ENCODE measurements at regions not wholly inside any gene's neighbourhood (a gene's known extent, or its start where the extent isn't known, plus 50 kb on each side); places are given as distances from the start of the nearest gene placed in this dataset.

DNA sequence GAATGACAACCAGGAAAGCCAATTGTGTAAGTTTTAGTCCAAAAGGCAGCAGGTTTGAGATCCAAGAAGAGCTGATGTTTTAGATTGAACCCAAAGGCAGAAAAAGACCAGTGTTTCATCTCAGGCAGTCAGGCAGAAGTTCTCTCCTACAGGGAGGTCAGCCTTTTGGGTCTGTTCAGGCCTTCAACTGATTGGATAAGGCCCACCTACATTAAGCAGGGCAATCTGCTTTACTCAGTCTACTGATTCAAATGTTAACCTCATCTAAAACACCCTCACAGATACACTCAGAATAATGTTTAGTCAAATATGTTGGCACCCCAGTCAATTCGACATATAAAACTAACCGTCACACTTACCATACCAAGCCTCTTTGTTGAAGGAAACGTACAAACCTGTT lies 134.2 kb upstream of the NEIL3 start:
- Histone ChIP-seq H3K27me3 (replicated peaks in 2 of 5; ENCODE audit: control insufficient read depth in 4 of 5, insufficient read depth in 5 of 5, low read length in 4 of 5) (no peaks in the 10 kb centered on the region), H3K4me1 (ENCODE audit: control extremely low read depth in 1 of 4, control insufficient read depth in 4 of 4, insufficient read depth in 4 of 4, low read length in 3 of 4) (no peaks in the 10 kb centered on the region), H3K36me3 (ENCODE audit: control insufficient read depth in 4 of 4, insufficient read depth in 4 of 4, low read length in 3 of 4) (no peaks in the 10 kb centered on the region), H3K4me3 (ENCODE audit: control insufficient read depth in 1 of 7, extremely low read depth in 1 of 7, insufficient read depth in 4 of 7, low read depth in 2 of 7, low read length in 6 of 7) (no peak overlapping the region), H3K27ac (ENCODE audit: insufficient read depth in 1 of 2, low read depth in 1 of 2, low read length in 2 of 2, poor library complexity in 1 of 2, severe bottlenecking in 2 of 2) (no peak overlapping the region), H3K9me3 (ENCODE audit: control extremely low read depth in 1 of 5, control insufficient read depth in 4 of 5, insufficient read depth in 2 of 5, low read depth in 1 of 5, low read length in 4 of 5) (peaks cover 0 to 3% (median 0%) of the 10 kb centered on the region in 5 experiments)
- WGBS (ENCODE audit: insufficient coverage) = no CpG with 5 or more reads among the region's 3 CpGs
- ChIA-PET CTCF (no interaction called here), POLR2A (no interaction called here)
- no peak for DNase-seq

- no peaks in the 10 kb centered on the region for H3K27me3 ChIP-seq (replicated peaks in 2 of 5; ENCODE audit: control insufficient read depth in 4 of 5, insufficient read depth in 5 of 5, low read length in 4 of 5)
- H3K36me3 ChIP-seq (ENCODE audit: control insufficient read depth in 4 of 4, insufficient read depth in 4 of 4, low read length in 3 of 4) = no peaks in the 10 kb centered on the region
- ChIA-PET CTCF (no interaction called here), POLR2A (no interaction called here)
- no peaks in the 10 kb centered on the region for H3K4me1 ChIP-seq (ENCODE audit: control extremely low read depth in 1 of 4, control insufficient read depth in 4 of 4, insufficient read depth in 4 of 4, low read length in 3 of 4)
- no peak overlapping the region for H3K27ac ChIP-seq (ENCODE audit: insufficient read depth in 1 of 2, low read depth in 1 of 2, low read length in 2 of 2, poor library complexity in 1 of 2, severe bottlenecking in 2 of 2)
- no peak overlapping the region for H3K4me3 ChIP-seq (ENCODE audit: control insufficient read depth in 1 of 7, extremely low read depth in 1 of 7, insufficient read depth in 4 of 7, low read depth in 2 of 7, low read length in 6 of 7)
- 100% methylated on average over 1 of the region's 1 CpG for WGBS (ENCODE audit: insufficient coverage)
- no peak for DNase-seq
- no peaks in the 10 kb centered on the region for H3K9me3 ChIP-seq (ENCODE audit: control extremely low read depth in 1 of 5, control insufficient read depth in 4 of 5, insufficient read depth in 2 of 5, low read depth in 1 of 5, low read length in 4 of 5)
Measured at GRCh38 chr4:177177541-177178081, 132.1 kb upstream of the NEIL3 start.

DNA sequence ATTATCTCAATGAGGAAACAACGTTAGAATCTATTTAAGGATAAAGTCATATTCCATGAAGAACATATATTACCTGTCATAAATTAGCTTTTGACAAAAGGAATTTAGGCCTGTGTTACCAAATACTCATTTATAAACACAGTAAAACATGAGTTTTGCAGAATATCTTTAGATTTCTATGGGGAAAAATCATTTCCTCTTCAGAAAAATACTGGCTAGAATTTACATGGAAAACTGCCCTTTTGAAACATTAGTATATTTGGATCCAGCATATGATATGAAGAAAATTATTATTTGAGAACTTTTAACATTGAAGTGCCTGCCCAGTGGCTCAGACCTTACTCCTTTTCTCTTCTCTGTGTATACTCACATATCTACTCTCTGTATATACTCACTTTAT lies 131.4 kb upstream of the NEIL3 start:
- no peak overlapping the region for H3K27ac ChIP-seq (ENCODE audit: insufficient read depth in 1 of 2, low read depth in 1 of 2, low read length in 2 of 2, poor library complexity in 1 of 2, severe bottlenecking in 2 of 2)
- no CpG with 5 or more reads among the region's 1 CpG for WGBS (ENCODE audit: insufficient coverage)
- DNase-seq = no peak
- H3K36me3 ChIP-seq (ENCODE audit: control insufficient read depth in 4 of 4, insufficient read depth in 4 of 4, low read length in 3 of 4) = no peaks in the 10 kb centered on the region
- H3K9me3 ChIP-seq (ENCODE audit: control extremely low read depth in 1 of 5, control insufficient read depth in 4 of 5, insufficient read depth in 2 of 5, low read depth in 1 of 5, low read length in 4 of 5) = no peaks in the 10 kb centered on the region
- H3K4me1 ChIP-seq (ENCODE audit: control extremely low read depth in 1 of 4, control insufficient read depth in 4 of 4, insufficient read depth in 4 of 4, low read length in 3 of 4) = no peaks in the 10 kb centered on the region
- CTCF ChIA-PET = no interaction called here
- POLR2A ChIA-PET = no interaction called here
- no peaks in the 10 kb centered on the region for H3K27me3 ChIP-seq (replicated peaks in 2 of 5; ENCODE audit: control insufficient read depth in 4 of 5, insufficient read depth in 5 of 5, low read length in 4 of 5)
- H3K4me3 ChIP-seq (ENCODE audit: control insufficient read depth in 1 of 7, extremely low read depth in 1 of 7, insufficient read depth in 4 of 7, low read depth in 2 of 7, low read length in 6 of 7) = no peak overlapping the region

GRCh38 chr4:177182166-177182565 lies 127.5 kb upstream of the NEIL3 start:
- no peaks in the 10 kb centered on the region for H3K4me1 ChIP-seq (ENCODE audit: control extremely low read depth in 1 of 4, control insufficient read depth in 4 of 4, insufficient read depth in 4 of 4, low read length in 3 of 4)
- H3K27me3 ChIP-seq (replicated peaks in 2 of 5; ENCODE audit: control insufficient read depth in 4 of 5, insufficient read depth in 5 of 5, low read length in 4 of 5) = no peaks in the 10 kb centered on the region
- no peak overlapping the region for H3K27ac ChIP-seq (ENCODE audit: insufficient read depth in 1 of 2, low read depth in 1 of 2, low read length in 2 of 2, poor library complexity in 1 of 2, severe bottlenecking in 2 of 2)
- DNase-seq = no peak
- ChIA-PET CTCF (no interaction called here), POLR2A (interaction anchor here (0.6 kb wide), 1 partner anchor 36 kb away, joined by 4 read pairs; no protein-coding TSS in a partner anchor)
- 89% methylated on average over 3 of the region's 4 CpGs for WGBS (ENCODE audit: insufficient coverage)
- no peaks in the 10 kb centered on the region for H3K9me3 ChIP-seq (ENCODE audit: control extremely low read depth in 1 of 5, control insufficient read depth in 4 of 5, insufficient read depth in 2 of 5, low read depth in 1 of 5, low read length in 4 of 5)
- H3K4me3 ChIP-seq (ENCODE audit: control insufficient read depth in 1 of 7, extremely low read depth in 1 of 7, insufficient read depth in 4 of 7, low read depth in 2 of 7, low read length in 6 of 7) = no peak overlapping the region
- H3K36me3 ChIP-seq (ENCODE audit: control insufficient read depth in 4 of 4, insufficient read depth in 4 of 4, low read length in 3 of 4) = no peaks in the 10 kb centered on the region

GRCh38 chr4:177182728-177183127 lies 126.9 kb upstream of the NEIL3 start:
- no peaks in the 10 kb centered on the region for H3K36me3 ChIP-seq (ENCODE audit: control insufficient read depth in 4 of 4, insufficient read depth in 4 of 4, low read length in 3 of 4)
- CTCF ChIA-PET = no interaction called here
- WGBS (ENCODE audit: insufficient coverage) = 100% methylated on average over 1 of the region's 1 CpG

DNA sequence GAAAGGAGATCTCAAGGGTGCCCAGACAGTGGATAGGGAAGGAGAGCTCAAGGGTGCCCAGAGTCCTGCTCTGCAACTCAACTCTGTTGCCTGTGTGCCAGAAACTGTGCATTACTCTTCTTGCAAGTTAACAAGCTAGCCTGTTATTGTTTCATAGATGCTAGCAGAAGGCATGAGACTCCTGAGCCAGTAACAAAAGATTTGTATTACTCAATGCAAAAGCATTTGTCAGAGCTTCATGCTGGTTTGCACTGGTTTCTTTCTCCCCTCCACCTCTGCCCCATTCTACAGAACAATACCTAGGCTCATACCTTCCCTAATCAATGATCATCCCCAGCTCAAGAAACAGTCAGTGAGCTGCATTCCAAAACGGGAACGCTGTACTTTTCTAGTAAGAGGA lies 124.5 kb upstream of the NEIL3 start:
- H3K27ac ChIP-seq (ENCODE audit: insufficient read depth in 1 of 2, low read depth in 1 of 2, low read length in 2 of 2, poor library complexity in 1 of 2, severe bottlenecking in 2 of 2) = no peak overlapping the region
- no peak overlapping the region for H3K4me3 ChIP-seq (ENCODE audit: control insufficient read depth in 1 of 7, extremely low read depth in 1 of 7, insufficient read depth in 4 of 7, low read depth in 2 of 7, low read length in 6 of 7)
- WGBS (ENCODE audit: insufficient coverage) = no CpG with 5 or more reads among the region's 2 CpGs
- CTCF ChIA-PET = no interaction called here
- DNase-seq = no peak
- no peaks in the 10 kb centered on the region for H3K9me3 ChIP-seq (ENCODE audit: control extremely low read depth in 1 of 5, control insufficient read depth in 4 of 5, insufficient read depth in 2 of 5, low read depth in 1 of 5, low read length in 4 of 5)
- H3K36me3 ChIP-seq (ENCODE audit: control insufficient read depth in 4 of 4, insufficient read depth in 4 of 4, low read length in 3 of 4) = no peaks in the 10 kb centered on the region
- H3K27me3 ChIP-seq (replicated peaks in 2 of 5; ENCODE audit: control insufficient read depth in 4 of 5, insufficient read depth in 5 of 5, low read length in 4 of 5) = no peaks in the 10 kb centered on the region
- POLR2A ChIA-PET = no interaction called here
- no peaks in the 10 kb centered on the region for H3K4me1 ChIP-seq (ENCODE audit: control extremely low read depth in 1 of 4, control insufficient read depth in 4 of 4, insufficient read depth in 4 of 4, low read length in 3 of 4)

More at GRCh38 chr4:177182728-177183127, 126.9 kb upstream of the NEIL3 start:
- POLR2A ChIA-PET = no interaction called here
- DNase-seq = no peak
- no peaks in the 10 kb centered on the region for H3K27me3 ChIP-seq (replicated peaks in 2 of 5; ENCODE audit: control insufficient read depth in 4 of 5, insufficient read depth in 5 of 5, low read length in 4 of 5)
- H3K9me3 ChIP-seq (ENCODE audit: control extremely low read depth in 1 of 5, control insufficient read depth in 4 of 5, insufficient read depth in 2 of 5, low read depth in 1 of 5, low read length in 4 of 5) = no peaks in the 10 kb centered on the region
- H3K27ac ChIP-seq (ENCODE audit: insufficient read depth in 1 of 2, low read depth in 1 of 2, low read length in 2 of 2, poor library complexity in 1 of 2, severe bottlenecking in 2 of 2) = no peak overlapping the region
- H3K4me1 ChIP-seq (ENCODE audit: control extremely low read depth in 1 of 4, control insufficient read depth in 4 of 4, insufficient read depth in 4 of 4, low read length in 3 of 4) = no peaks in the 10 kb centered on the region
- no peak overlapping the region for H3K4me3 ChIP-seq (ENCODE audit: control insufficient read depth in 1 of 7, extremely low read depth in 1 of 7, insufficient read depth in 4 of 7, low read depth in 2 of 7, low read length in 6 of 7)

DNA sequence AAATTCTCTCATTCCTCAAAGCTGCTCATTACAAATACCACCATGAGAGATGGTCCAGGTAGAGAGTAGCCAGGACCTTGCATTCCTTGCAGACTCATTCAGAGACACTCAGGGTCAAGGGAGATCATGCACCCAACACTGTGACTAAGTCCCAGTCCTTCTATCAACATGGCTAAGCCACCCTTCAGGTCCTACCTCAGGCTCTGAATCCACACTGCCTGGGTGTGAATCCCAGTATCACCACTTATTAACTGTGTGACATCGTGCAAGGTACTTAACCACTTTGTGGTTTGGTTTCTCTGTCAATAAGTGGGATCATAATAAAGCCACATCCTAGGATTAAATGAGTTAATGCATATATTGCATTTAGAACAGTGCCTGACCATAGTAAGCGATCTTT lies 124.1 kb upstream of the NEIL3 start:
- POLR2A ChIA-PET = no interaction called here
- Histone ChIP-seq H3K4me3 (ENCODE audit: control insufficient read depth in 1 of 7, extremely low read depth in 1 of 7, insufficient read depth in 4 of 7, low read depth in 2 of 7, low read length in 6 of 7) (no peak overlapping the region), H3K36me3 (ENCODE audit: control insufficient read depth in 4 of 4, insufficient read depth in 4 of 4, low read length in 3 of 4) (no peaks in the 10 kb centered on the region), H3K27me3 (replicated peaks in 2 of 5; ENCODE audit: control insufficient read depth in 4 of 5, insufficient read depth in 5 of 5, low read length in 4 of 5) (no peaks in the 10 kb centered on the region), H3K4me1 (ENCODE audit: control extremely low read depth in 1 of 4, control insufficient read depth in 4 of 4, insufficient read depth in 4 of 4, low read length in 3 of 4) (no peaks in the 10 kb centered on the region), H3K9me3 (ENCODE audit: control extremely low read depth in 1 of 5, control insufficient read depth in 4 of 5, insufficient read depth in 2 of 5, low read depth in 1 of 5, low read length in 4 of 5) (no peaks in the 10 kb centered on the region), H3K27ac (ENCODE audit: insufficient read depth in 1 of 2, low read depth in 1 of 2, low read length in 2 of 2, poor library complexity in 1 of 2, severe bottlenecking in 2 of 2) (no peak overlapping the region)
- DNase-seq = no peak
- WGBS (ENCODE audit: insufficient coverage) = no CpG with 5 or more reads among the region's 2 CpGs
- CTCF ChIA-PET = no interaction called here

Data from common myeloid progenitor, CD34-positive (primary cell).